Mesothelial cell of epicardium (in vitro differentiated cells): ENCODE measurements at regions not wholly inside any gene's neighbourhood (a gene's known extent, or its start where the extent isn't known, plus 50 kb on each side); places are given as distances from the start of the nearest gene placed in this dataset.
"Not testable (repeated sequence)": the region's sequence is repeated elsewhere in the genome, so short reads cannot be mapped to it uniquely, and the experiment has no call there.

Experiments used
- DNase-seq, 2 experiments: peaks; one replicate each; pipeline ENCODE4 v3.0.0; 2021; ENCODE audit warnings: low spot score in 2 of 2; ENCODE audit not compliant: unreplicated experiment in 2 of 2
- H3K27ac Mint-ChIP-seq: 2 replicates; pipeline ENCODE4 v1.8.0; 2021; ENCODE audit warnings: mixed read lengths
- H3K27me3 Mint-ChIP-seq: 2 replicates; pipeline ENCODE4 v1.8.0; 2021; ENCODE audit warnings: low read depth, mixed read lengths
- H3K36me3 Mint-ChIP-seq: 2 replicates; pipeline ENCODE4 v1.8.0; 2021; ENCODE audit warnings: mixed read lengths
- H3K4me1 Mint-ChIP-seq: 2 replicates; pipeline ENCODE4 v1.8.0; 2021; ENCODE audit warnings: mixed read lengths
- H3K4me3 Mint-ChIP-seq: 2 replicates; pipeline ENCODE4 v1.8.0; 2021; ENCODE audit warnings: mild to moderate bottlenecking, moderate library complexity, mixed read lengths
- H3K9me3 Mint-ChIP-seq: 2 replicates; pipeline ENCODE4 v1.8.0; 2021; ENCODE audit warnings: mixed read lengths
- TF ChIP-seq, protein P1 (sequence below): fragments of 200-600 bp; sonication (generic); IDR thresholded peaks from one replicate; pipeline ENCODE4 v1.5.0; 2021; ENCODE audit warnings: antibody characterized with exemption; ENCODE audit not compliant: unreplicated experiment

DNA sequence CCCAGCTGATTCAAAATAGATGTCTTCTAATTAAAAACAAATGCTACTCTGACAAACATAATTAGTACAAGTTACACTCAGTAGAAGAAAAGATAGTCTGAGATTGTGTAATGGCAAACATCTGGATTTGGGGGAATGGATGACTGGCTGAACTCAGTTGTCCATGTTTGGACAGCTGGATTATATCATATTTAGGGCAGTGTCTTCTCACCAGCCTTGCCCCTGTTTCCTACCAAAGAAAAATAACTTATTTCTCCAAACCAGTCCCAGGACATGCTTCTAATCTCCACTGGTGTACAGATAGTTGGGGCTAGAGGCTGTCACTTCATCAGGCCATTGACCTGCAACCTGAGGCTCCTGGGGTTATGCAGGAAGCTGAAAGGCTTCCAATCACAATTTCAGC, 237.3 kb downstream of the USP46 start:
- Mint-ChIP-seq H3K4me3 (no peak overlapping the region), H3K36me3 (no peaks in the 10 kb centered on the region), H3K27me3 (no peaks in the 10 kb centered on the region), H3K4me1 (peaks cover 6% of the 10 kb centered on the region), H3K27ac (no peak overlapping the region), H3K9me3 (peaks cover 3% of the 10 kb centered on the region)
- no peak for DNase-seq
- TF ChIP-seq, protein P1, sequence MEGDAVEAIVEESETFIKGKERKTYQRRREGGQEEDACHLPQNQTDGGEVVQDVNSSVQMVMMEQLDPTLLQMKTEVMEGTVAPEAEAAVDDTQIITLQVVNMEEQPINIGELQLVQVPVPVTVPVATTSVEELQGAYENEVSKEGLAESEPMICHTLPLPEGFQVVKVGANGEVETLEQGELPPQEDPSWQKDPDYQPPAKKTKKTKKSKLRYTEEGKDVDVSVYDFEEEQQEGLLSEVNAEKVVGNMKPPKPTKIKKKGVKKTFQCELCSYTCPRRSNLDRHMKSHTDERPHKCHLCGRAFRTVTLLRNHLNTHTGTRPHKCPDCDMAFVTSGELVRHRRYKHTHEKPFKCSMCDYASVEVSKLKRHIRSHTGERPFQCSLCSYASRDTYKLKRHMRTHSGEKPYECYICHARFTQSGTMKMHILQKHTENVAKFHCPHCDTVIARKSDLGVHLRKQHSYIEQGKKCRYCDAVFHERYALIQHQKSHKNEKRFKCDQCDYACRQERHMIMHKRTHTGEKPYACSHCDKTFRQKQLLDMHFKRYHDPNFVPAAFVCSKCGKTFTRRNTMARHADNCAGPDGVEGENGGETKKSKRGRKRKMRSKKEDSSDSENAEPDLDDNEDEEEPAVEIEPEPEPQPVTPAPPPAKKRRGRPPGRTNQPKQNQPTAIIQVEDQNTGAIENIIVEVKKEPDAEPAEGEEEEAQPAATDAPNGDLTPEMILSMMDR, result no peak

DNA sequence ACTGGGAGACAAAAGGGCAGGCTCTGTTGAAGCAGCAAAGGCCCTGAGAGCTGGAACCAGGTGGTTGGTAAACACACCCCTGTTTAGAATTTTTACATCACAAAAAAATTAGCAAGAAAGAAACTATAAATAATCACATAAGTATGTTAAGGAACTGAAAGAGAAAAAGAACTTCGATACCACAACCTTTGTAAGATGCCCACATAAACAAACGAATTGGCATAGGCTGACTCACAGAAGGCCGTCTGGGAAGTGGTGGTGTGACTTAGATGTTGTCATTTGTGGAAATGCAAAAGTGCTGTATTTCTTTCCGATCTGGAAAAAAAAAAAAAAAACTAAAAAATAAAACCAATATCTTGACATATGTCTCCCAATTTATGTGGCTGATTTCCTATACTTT, 235.1 kb downstream of the USP46 start:
- H3K27ac Mint-ChIP-seq, result no peak overlapping the region
- H3K4me1 Mint-ChIP-seq, result no peaks in the 10 kb centered on the region
- TF ChIP-seq, protein P1, result no peak
- no peaks in the 10 kb centered on the region for H3K27me3 Mint-ChIP-seq
- no peak overlapping the region for H3K4me3 Mint-ChIP-seq
- no peak for DNase-seq
- H3K9me3 Mint-ChIP-seq, result peaks cover 3% of the 10 kb centered on the region
- no peaks in the 10 kb centered on the region for H3K36me3 Mint-ChIP-seq

DNA sequence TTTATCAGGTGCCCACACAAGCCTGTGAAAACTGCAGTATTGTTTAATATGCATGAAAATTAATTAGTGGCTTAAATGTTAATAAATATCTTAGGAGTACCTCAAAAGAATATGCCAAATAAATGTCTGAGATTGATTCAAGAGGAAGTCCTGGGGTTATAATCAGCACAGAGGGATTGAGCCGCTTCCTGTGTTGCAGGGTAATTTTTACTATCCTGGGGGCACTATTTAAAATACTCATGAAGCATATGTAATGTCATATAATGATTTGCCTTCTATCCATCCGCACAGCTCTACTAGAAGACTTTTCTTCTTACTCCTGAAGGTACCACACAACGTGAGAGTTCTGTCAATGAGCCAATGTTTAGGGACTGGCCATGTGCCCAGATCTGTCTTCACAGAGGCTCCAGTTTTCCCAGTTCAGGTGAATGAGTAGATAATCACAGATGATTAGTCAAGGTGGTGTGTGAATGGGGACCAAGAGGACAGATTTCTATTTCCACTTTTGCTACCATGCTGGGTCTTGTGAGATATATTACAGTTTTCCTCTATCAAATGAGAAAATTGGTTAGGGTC, 233.3 kb downstream of the USP46 start:
- no peaks in the 10 kb centered on the region for H3K27me3 Mint-ChIP-seq
- H3K27ac Mint-ChIP-seq, result no peak overlapping the region
- peaks cover 3% of the 10 kb centered on the region for H3K9me3 Mint-ChIP-seq
- H3K36me3 Mint-ChIP-seq, result no peaks in the 10 kb centered on the region
- no peak for DNase-seq
- no peaks in the 10 kb centered on the region for H3K4me1 Mint-ChIP-seq
- TF ChIP-seq, protein P1, result no peak
- H3K4me3 Mint-ChIP-seq, result no peak overlapping the region

DNA sequence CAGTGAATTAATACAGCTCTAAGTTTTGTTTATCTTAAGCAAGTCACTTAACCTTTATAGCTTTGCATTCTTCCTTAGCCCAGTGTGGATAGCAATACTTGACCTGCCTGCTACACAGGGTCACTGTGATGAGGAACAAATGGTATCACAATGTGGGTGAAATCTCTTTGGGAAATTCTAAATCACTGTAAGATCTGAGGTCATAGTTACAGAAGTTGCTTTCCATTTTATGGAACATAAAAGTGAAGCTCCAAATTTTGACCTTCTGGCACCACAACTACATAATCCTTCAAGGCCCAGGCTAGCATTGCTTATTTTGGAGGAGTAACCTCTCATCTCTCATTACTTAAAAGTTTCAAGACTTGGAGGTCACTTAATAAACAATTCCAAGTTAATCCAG, 227.7 kb downstream of the USP46 start:
- DNase-seq, result no peak
- no peaks in the 10 kb centered on the region for H3K4me1 Mint-ChIP-seq
- no peaks in the 10 kb centered on the region for H3K27me3 Mint-ChIP-seq
- TF ChIP-seq, protein P1, result no peak
- no peak overlapping the region for H3K4me3 Mint-ChIP-seq
- no peaks in the 10 kb centered on the region for H3K9me3 Mint-ChIP-seq
- H3K27ac Mint-ChIP-seq, result no peak overlapping the region
- H3K36me3 Mint-ChIP-seq, result no peaks in the 10 kb centered on the region

DNA sequence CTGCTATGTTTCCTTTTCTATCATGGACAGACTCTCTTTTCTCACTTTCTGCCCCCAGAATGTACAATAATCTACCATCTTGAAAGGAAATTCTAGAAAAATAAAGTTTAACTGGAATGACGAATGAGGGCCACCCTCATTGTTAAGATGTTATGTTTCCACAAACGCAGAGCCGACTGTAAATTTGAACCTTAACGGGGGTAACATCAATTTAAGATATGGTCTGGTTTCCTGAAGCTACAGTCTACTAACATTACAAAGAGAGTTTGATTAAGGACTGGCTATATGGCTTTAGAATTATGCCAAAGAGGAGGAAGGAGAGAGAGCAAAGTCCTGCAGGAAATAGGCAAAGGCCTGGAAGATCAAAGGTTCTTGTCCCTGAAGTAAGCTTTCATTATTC, 227.2 kb downstream of the USP46 start:
- no peak overlapping the region for H3K4me3 Mint-ChIP-seq
- no peaks in the 10 kb centered on the region for H3K4me1 Mint-ChIP-seq
- TF ChIP-seq, protein P1, result no peak
- H3K36me3 Mint-ChIP-seq, result no peaks in the 10 kb centered on the region
- H3K27me3 Mint-ChIP-seq, result no peaks in the 10 kb centered on the region
- DNase-seq, result no peak
- H3K9me3 Mint-ChIP-seq, result no peaks in the 10 kb centered on the region
- no peak overlapping the region for H3K27ac Mint-ChIP-seq

DNA sequence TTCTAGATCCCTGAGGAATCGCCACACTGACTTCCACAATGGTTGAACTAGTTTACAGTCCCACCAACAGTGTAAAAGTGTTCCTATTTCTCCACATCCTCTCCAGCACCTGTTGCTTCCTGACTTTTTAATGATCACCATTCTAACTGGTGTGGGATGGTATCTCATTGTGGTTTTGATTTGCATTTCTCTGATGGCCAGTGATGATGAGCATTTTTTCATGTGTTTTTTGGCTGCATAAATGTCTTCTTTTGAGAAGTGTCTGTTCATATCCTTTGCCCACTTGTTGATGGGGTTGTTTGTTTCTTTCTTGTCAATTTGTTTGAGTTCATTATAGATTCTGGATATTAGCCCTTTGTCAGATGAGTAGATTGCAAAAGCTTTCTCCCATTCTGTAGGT, 216.6 kb downstream of the USP46 start:
- not testable (repeated sequence) for H3K27me3 Mint-ChIP-seq, H3K4me3 Mint-ChIP-seq, H3K27ac Mint-ChIP-seq, DNase-seq, H3K36me3 Mint-ChIP-seq, H3K4me1 Mint-ChIP-seq
- peaks cover 20% of the 10 kb centered on the region for H3K9me3 Mint-ChIP-seq
